ENCODE measurements at regions not wholly inside any gene's neighbourhood (a gene's known extent, or its start where the extent isn't known, plus 50 kb on each side); places are given as distances from the start of the nearest gene placed in this dataset.

DNA sequence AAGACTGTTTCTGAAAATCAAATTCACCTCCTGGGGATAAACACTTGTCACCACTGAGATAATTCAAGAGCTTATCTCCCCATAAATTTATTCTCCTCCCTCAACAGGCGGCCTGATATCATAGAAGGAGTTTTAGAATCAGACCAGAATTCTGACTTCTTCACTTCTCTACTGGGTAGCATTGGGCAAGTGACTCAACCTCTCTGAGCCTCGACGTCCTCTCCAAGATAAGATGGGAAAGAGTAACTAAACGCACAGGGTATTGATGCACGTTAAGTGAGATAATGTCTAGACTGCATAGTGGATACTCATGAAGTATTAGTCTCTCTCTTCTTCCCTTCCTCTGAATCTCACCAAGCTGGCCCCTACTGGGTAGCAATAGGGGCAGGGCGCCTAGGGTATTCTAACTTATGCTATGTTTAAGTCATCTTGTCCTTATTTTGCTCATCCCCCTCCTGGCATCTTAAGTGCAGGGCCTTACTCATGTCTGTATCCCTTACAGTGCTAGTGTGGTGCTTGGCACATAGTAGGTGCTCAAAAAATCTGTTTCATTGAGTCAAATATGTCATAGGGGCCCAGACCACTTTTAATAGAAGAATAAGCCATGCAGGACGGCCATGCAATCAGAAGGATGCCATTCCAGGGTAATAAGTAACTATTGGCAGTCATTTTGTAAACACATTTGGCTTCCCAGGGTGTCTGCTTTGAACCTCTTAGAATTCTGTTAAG, 476.4 kb upstream of the CCL2 start:
- Mint-ChIP-seq H3K27me3 (peaks cover 23% of the 10 kb centered on the region), H3K9me3 (no peaks in the 10 kb centered on the region), H3K4me1 (ENCODE audit: unreplicated experiment) (peaks cover 11% of the 10 kb centered on the region), H3K36me3 (no peaks in the 10 kb centered on the region), H3K4me3 (no peak overlapping the region), H3K27ac (no peak overlapping the region)
- TF ChIP-seq, protein P1, sequence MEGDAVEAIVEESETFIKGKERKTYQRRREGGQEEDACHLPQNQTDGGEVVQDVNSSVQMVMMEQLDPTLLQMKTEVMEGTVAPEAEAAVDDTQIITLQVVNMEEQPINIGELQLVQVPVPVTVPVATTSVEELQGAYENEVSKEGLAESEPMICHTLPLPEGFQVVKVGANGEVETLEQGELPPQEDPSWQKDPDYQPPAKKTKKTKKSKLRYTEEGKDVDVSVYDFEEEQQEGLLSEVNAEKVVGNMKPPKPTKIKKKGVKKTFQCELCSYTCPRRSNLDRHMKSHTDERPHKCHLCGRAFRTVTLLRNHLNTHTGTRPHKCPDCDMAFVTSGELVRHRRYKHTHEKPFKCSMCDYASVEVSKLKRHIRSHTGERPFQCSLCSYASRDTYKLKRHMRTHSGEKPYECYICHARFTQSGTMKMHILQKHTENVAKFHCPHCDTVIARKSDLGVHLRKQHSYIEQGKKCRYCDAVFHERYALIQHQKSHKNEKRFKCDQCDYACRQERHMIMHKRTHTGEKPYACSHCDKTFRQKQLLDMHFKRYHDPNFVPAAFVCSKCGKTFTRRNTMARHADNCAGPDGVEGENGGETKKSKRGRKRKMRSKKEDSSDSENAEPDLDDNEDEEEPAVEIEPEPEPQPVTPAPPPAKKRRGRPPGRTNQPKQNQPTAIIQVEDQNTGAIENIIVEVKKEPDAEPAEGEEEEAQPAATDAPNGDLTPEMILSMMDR (conservative IDR thresholded peaks at IDR 0.05) = no peak
- DNase-seq (ENCODE audit: extremely low spot score, unreplicated experiment) = no peak

- peaks cover 23% of the 10 kb centered on the region for H3K27me3 Mint-ChIP-seq
- TF ChIP-seq, protein P1 (conservative IDR thresholded peaks at IDR 0.05) = peak; percentile 97
- no peak overlapping the region for H3K27ac Mint-ChIP-seq
- H3K4me3 Mint-ChIP-seq = no peak overlapping the region
- no peak for DNase-seq (ENCODE audit: extremely low spot score, unreplicated experiment)
- H3K36me3 Mint-ChIP-seq = no peaks in the 10 kb centered on the region
- peaks cover 11% of the 10 kb centered on the region for H3K4me1 Mint-ChIP-seq (ENCODE audit: unreplicated experiment)
- H3K9me3 Mint-ChIP-seq = no peaks in the 10 kb centered on the region
Observed at GRCh38 chr17:33779234-33779591, 475.9 kb upstream of the CCL2 start.

GRCh38 chr17:33785281-33785680, 469.8 kb upstream of the CCL2 start:
- no peak overlapping the region for H3K27ac Mint-ChIP-seq
- H3K4me3 Mint-ChIP-seq = no peak overlapping the region
- H3K9me3 Mint-ChIP-seq = no peaks in the 10 kb centered on the region
- H3K36me3 Mint-ChIP-seq = no peaks in the 10 kb centered on the region
- peaks cover 18% of the 10 kb centered on the region for H3K27me3 Mint-ChIP-seq
- no peak for DNase-seq (ENCODE audit: extremely low spot score, unreplicated experiment)
- H3K4me1 Mint-ChIP-seq (ENCODE audit: unreplicated experiment) = no peaks in the 10 kb centered on the region
- TF ChIP-seq, protein P1 (conservative IDR thresholded peaks at IDR 0.05) = no peak

GRCh38 chr17:33786478-33786877, 468.6 kb upstream of the CCL2 start:
- Mint-ChIP-seq H3K27me3 (peaks cover 16% of the 10 kb centered on the region), H3K36me3 (no peaks in the 10 kb centered on the region), H3K4me3 (no peak overlapping the region), H3K9me3 (no peaks in the 10 kb centered on the region), H3K4me1 (ENCODE audit: unreplicated experiment) (no peaks in the 10 kb centered on the region), H3K27ac (no peak overlapping the region)
- TF ChIP-seq, protein P1 (conservative IDR thresholded peaks at IDR 0.05) = no peak
- no peak for DNase-seq (ENCODE audit: extremely low spot score, unreplicated experiment)

DNA sequence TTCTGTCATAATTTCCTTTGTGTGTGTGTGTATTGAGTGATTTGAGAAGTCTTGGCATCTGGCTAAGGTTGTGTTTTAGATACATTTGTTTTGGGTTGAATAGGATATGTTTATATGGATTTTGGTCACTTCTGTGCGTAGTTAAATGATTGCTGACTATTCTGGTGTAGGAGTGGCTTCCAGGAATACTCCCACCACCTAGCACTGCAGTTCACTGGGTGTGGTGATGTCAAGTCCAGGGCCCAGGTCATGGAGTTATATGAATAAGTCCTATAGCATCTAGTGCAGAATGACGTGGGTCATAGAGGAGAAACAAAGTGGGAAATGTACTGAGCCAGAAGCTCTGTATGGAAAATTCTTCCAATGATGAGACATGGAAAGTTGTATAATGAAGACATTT, 465.4 kb upstream of the CCL2 start:
- no peaks in the 10 kb centered on the region for H3K36me3 Mint-ChIP-seq
- TF ChIP-seq, protein P1 (conservative IDR thresholded peaks at IDR 0.05) = no peak
- no peaks in the 10 kb centered on the region for H3K9me3 Mint-ChIP-seq
- no peak for DNase-seq (ENCODE audit: extremely low spot score, unreplicated experiment)
- H3K27ac Mint-ChIP-seq = no peak overlapping the region
- peaks cover 3% of the 10 kb centered on the region for H3K27me3 Mint-ChIP-seq
- no peaks in the 10 kb centered on the region for H3K4me1 Mint-ChIP-seq (ENCODE audit: unreplicated experiment)
- H3K4me3 Mint-ChIP-seq = no peak overlapping the region
